Prostate gland (tissue), 2 donors: ENCODE measurements at regions not wholly inside any gene's neighbourhood (a gene's known extent, or its start where the extent isn't known, plus 50 kb on each side); places are given as distances from the start of the nearest gene placed in this dataset.

ENCODE experiments used
- POLR2AphosphoS5 ChIP-seq: sonication (generic); formaldehyde crosslinking; IDR thresholded peaks from one replicate; pipeline ENCODE4 v1.6.1; 2017; ENCODE audit warnings: antibody characterized with exemption
- TF ChIP-seq, protein P1 (sequence below), 4 experiments: fragments of 200-600 bp in 2 of 4; fragments of 450-650 bp in 2 of 4; sonication (generic) in 2 of 4; IDR thresholded peaks; 1 replicate in 3 of 4; 2 replicates in 1 of 4; pipeline ENCODE4 v1.5.1; 2016 to 2019; ENCODE audit warnings: antibody characterized with exemption in 4 of 4, mild to moderate bottlenecking in 2 of 4, moderate library complexity in 2 of 4

DNA sequence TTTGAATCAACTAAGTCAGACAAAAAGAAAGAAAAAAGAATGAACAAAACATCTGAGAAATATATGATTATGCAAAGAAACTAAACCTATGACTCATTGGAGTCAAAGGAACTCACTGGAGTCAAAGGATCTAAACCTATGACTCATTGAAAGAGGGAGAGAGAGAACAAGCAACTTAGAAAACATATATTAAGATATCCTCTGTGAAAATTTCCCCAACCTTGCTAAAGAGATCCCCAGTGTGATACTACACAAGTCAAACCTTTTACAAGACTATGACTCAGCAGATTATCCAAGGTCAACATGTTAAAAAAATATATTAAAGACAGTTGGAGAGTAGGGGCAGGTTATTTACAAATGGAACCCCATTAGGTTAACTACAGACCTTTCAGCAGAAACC, 1538.3 kb downstream of the NCAM2 start:
- TF ChIP-seq, protein P1, sequence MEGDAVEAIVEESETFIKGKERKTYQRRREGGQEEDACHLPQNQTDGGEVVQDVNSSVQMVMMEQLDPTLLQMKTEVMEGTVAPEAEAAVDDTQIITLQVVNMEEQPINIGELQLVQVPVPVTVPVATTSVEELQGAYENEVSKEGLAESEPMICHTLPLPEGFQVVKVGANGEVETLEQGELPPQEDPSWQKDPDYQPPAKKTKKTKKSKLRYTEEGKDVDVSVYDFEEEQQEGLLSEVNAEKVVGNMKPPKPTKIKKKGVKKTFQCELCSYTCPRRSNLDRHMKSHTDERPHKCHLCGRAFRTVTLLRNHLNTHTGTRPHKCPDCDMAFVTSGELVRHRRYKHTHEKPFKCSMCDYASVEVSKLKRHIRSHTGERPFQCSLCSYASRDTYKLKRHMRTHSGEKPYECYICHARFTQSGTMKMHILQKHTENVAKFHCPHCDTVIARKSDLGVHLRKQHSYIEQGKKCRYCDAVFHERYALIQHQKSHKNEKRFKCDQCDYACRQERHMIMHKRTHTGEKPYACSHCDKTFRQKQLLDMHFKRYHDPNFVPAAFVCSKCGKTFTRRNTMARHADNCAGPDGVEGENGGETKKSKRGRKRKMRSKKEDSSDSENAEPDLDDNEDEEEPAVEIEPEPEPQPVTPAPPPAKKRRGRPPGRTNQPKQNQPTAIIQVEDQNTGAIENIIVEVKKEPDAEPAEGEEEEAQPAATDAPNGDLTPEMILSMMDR (IDR thresholded peaks at IDR 0.05): no peak
- TF ChIP-seq POLR2AphosphoS5: no peak
